SIG-M5 treated with dmso at 0.1 percent for 504 hours (cell line): ENCODE measurements at regions not wholly inside any gene's neighbourhood (a gene's known extent, or its start where the extent isn't known, plus 50 kb on each side); places are given as distances from the start of the nearest gene placed in this dataset.

Experiments used
- DNase-seq: peaks from one replicate; lab custom pipeline; 2025; ENCODE audit not compliant: unreplicated experiment; lab: John Stamatoyannopoulos, UW

- no peak for DNase-seq
These were observed 1731.9 kb upstream of the CDH9 start for GRCh38 chr5:28770307-28770706.

DNA sequence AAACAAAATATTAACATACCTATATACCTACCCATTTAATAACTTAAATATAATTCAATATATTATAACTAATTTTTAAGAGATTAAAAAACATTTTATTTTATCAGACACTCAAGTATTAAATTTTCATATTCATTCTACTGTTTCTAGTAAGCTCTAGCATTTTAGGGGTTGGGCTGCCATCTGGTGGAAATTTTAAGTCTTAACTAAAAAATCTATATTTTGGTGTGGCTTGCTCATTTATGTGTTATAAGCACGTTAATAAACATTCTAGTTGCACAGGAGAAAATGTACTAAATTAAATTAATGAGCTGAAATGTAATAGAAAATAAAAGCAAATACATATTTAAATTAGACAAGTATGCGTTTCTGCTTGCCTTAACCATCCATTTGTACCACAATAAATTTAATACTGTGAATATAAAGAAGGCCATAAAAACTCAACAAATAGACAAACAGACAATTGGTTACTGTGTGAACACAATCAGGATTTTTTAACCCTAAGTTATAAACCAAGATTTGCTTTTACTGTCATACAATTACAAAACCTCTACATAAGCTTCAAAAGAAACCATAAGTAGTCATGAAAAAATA lies 1728.3 kb upstream of the CDH9 start:
- DNase-seq: peak; percentile 71

- no peak for DNase-seq
These were observed 1713.0 kb upstream of the CDH9 start for GRCh38 chr5:28751396-28751795.

GRCh38 chr5:28750251-28750650 lies 1711.9 kb upstream of the CDH9 start:
- DNase-seq: no peak

DNA sequence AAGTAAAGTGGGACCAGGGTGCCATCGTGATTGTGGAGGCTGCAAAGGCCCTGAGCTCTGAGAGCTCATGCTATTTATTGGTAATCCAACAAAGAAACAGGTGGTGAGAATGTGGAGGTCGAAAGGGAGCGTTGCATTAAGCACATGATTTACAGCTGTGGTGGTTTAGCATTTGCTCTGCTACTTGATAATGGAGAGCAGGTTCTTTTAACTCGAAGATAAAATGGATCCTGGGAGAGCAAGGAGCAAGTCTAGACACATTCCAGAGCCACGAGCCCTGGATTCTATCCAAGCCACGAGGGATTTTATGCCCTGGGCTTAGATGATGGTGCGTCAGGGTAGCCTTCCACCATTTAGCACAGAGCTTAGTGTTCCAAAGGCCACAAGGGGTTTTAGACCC lies 1710.1 kb upstream of the CDH9 start:
- no peak for DNase-seq

DNA sequence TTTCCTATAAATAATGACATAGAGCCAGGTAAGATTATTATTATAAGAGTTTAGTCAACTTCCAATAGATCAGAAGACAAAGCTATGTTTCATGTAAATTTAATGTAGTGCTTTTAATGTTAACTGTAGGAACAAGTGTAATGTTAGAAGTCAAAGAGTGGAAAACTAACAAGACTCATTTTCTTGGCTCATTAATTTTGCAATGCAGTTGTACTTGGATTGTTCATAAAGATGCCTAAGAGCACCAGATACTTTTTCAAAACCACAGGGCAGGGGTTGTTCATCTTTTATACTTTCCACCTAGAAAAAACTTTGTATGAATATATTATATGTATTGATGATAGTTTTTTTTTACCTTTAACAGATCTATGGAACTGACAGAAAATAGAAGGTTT lies 1705.3 kb upstream of the CDH9 start:
- no peak for DNase-seq

DNA sequence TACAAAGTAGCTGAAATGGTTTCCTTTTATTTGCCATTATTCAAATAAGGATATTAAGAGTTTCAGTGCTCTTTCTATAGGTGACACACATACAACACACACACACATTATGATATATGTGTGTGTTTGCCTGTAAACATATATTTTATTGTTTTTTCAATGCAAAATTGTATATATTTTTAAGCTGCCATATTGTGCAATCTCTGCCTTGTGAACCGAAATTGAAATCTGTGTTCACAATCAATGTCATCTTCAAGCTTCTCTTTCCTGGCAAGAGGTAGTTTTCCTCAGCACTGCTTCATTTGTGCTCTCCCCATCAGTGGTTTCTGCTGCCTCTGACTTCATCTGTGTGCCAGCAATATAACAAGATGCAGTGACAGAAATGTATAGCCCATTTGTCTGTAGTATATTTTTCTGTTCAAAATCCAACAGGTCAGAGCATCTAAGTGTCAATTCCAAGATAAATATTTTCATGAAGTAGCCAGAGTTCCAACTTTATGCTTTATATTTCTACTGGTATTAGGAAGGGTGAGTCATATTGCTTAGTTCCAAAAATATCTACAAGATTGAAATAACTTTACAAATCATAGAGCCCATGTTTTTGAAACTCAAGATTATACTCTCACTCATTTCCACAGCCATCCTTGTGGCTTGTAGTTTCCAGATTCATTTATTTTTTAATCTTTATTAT lies 1704.8 kb upstream of the CDH9 start:
- DNase-seq: no peak

DNA sequence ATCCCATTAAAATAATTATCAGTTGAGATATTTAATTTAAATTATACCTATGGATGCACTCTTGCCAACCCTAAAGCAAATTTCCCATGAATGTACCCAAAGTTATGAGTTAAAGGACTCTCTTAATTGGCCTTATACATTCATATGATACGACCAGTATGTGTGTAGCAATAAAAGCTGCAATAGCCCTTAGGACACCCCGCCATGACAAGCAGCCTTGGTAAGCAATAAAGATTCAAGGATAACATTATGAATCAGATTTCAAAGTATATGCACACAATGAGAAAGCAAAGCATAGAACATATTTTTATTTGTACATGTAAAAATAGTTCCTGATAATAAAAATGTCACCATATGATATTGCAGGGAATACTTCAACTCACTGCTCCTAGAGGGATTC lies 1699.3 kb upstream of the CDH9 start:
- no peak for DNase-seq

DNA sequence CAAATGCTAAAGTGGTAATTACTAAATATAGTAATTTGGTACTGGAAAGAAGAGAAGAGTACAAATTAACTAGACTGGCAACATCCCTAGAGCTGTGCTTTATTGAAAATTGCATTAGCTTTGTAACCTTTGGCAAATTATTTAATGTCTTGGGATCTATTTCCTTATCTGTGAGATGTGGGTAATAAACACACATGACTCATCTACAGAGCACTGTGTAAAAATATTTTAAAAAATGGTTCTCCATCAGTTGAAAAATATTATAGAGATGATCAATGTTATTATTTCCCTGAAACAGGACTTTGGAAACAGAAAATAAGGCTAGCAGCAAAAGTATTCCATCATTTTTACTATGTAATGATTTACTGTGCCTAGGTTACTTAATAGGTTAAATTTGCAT lies 1698.8 kb upstream of the CDH9 start:
- no peak for DNase-seq

DNA sequence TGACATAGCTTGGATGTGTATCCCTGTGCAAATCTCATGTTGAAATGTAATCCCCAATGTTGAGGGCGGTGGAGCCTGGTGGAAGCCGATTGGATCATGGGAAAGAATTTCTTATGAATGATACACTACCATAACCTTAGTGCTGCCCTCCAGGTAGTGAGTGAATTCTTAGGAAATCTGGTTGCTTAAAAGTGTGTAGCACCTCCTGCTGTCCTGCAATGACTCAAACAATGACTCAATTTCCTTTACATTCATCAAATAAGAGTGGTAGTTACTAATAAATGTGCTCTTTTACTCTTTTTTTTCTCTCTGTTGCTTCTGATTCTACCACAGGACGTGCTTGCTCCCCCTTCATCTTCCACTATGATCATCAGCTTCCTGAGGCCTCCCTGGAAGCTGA lies 1696.0 kb upstream of the CDH9 start:
- no peak for DNase-seq

DNA sequence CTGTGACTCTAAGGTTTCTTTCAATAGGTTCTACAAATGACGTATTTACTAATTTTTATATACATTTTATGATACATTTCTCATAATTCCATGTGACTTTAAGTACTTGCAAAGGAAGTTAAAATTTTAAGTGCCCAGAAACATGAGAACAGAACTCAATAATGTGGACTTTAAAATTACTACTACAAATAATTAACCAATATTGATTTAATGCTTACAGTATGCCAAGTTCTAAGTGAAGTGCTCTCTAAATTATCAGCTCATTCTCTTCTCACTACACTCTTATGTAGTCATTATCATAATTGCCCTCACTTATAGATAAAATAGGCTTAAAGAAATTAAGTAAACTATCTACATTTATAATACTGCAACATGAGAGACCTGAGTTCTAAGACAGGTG lies 1690.7 kb upstream of the CDH9 start:
- no peak for DNase-seq

- DNase-seq: no peak
These were observed 1688.4 kb upstream of the CDH9 start for GRCh38 chr5:28726815-28727214.

- DNase-seq: no peak
These were observed 1686.6 kb upstream of the CDH9 start for GRCh38 chr5:28725001-28725400.

DNA sequence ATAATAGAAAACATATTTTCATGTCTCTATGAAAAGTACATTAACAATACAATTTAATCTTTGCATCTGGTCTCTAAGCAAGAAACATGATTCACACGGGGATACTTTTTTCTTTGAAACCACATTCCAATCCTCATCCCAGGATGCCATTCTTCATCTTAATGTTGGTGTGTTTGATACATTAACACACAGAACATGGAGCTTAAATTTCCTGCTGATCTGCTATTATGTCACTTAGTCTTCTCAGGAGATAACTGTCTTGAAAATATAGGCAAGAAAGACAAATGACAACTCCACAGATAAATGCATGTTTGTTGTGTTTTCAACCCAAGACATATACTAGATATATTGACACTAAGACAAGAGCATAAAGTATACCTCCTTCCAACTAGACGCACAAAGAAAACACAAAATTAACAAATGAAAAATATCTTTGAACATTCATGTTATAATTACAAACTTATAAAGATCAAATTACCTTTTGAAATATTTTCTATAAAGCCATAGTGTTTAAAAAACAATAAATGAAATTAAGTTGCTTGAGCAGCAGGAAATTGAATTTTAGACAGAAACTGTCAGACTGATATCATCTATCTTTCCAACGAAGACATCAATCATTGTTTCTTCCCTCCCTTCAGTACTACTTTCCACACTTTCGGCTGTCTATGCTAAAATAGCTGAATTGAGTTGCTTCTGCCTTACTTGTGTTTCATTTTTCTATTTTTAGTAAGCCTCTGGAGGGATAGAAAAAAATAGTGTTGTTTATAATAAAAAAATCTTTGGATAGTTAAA lies 1676.7 kb upstream of the CDH9 start:
- no peak for DNase-seq

DNA sequence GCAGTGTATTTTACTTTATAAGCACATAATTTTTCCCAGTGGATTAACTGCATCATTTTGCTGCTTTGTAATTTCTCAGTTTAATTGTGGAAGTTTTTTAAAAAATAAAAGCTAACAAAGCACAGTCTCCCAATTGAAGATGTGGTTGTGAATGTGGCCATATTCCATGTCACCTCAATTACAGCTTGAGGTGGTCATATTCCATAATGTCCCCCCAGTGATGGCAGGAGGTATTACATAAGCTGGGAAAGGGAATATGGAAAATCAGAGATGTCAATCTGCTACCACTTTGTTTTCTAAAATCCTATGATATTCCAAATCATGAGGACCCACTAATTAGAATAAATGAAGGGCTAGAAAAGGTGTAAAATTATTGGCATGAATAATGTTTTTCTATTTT lies 1672.0 kb upstream of the CDH9 start:
- DNase-seq: no peak

DNA sequence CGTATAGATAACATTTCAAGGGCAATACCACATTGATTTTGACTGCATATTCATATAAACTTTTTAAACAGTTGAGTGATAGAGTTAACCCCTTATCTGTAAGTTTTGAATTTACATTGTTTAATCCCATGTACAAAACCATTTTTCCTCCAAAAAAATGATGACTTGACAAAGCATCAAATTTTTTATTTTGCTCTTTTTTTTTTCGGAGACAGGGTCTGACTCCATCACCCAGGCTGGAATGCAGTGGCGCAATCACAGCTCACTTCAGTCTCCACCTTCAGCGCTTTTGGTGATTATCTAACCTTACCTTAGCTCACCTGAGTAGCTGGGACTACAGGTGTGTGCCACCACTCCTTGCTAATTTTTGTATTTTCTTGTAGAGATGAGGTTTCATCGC lies 1670.1 kb upstream of the CDH9 start:
- no peak for DNase-seq

DNA sequence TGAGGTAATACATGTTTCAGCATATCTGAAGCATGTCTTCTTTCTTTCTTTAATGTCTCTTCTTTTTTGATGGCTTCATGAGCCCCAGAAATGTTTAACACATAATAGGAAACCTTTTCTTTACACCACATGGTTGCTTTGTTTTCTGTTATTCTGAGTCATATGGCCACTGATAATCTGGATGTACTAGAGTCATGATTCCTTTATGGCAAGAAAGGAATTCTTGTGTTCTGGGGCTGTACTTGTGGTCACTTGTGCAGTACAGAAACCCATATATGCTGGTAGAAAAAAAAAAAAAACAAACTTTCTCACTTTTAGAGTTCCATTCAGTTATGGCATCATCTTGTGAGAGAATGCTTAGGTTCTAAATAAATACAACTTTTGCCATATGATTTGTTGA lies 1669.3 kb upstream of the CDH9 start:
- no peak for DNase-seq

GRCh38 chr5:28703651-28704260 lies 1665.4 kb upstream of the CDH9 start:
- DNase-seq: no peak

DNA sequence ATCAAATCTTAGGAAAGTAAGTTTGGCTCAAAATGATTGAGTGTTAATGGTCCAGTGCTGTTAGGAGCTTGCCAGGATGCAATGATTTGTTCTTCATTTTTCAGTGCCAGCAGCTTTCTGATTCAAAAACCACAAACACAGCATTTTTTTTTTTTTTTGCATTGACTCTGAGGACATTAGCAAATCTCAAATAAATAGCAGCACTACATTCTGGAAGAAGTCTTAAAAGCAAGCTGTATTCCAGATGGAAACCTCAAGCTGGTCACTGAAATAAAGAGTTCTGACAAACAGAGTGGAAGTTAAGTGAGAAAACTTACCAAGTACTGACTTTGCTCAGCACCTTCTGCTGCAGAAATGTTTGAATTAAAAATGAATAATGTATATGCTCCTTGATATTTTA lies 1653.1 kb upstream of the CDH9 start:
- no peak for DNase-seq

DNA sequence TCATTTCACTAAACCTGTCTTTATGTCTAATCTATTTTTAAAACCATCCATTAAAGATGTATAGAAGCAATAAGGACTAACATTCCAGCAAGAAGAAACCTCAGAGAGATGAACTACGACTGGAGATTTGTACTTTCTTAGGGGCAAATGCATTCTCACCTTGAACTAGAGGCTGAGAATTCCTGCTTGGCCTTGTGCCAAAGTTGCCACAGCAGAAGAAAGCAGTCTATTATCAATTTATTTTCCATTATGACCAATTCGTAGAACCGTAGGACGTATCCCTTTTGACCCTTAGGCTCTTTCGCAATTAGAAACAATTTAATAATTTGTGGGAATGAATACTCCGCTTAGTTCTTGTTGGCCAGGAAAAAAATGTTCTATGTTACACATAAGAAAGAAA lies 1647.4 kb upstream of the CDH9 start:
- DNase-seq: no peak

DNA sequence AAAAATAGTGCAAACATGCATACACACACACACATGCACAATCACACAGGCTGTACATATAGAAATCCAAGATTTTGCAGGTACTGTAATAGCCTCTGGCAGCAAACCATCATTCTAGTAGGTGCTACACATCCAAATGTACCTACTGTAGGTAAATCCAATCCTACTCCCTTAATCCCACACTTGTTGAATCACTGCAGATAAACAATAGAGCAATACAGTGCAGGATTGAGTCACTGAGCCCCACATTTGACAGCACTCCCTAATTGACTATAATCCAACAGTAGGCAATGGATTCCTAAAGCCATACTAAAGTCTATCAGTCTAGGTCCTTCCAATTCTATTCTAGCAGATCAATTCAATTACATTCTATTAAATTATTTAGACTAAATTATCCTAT lies 1640.5 kb upstream of the CDH9 start:
- DNase-seq: no peak

GRCh38 chr5:28666110-28666509 lies 1627.7 kb upstream of the CDH9 start:
- DNase-seq: no peak
